HAP-1 (cell line): ENCODE measurements at regions not wholly inside any gene's neighbourhood (a gene's known extent, or its start where the extent isn't known, plus 50 kb on each side); places are given as distances from the start of the nearest gene placed in this dataset.
A peak's percentile ranks its signal among the peaks of the same experiment; 100 is the strongest.

ENCODE experiments used
- DNase-seq, 2 experiments: peaks; one replicate each; pipeline ENCODE4 v3.0.0-alpha.2; 2016 to 2020; ENCODE audit warnings: low spot score in 2 of 2
- H3K27me3 ChIP-seq: fragments of 250-450 bp; sonication (Bioruptor Pico); 2 replicates; pipeline ENCODE4 v1.5.1; 2020; ENCODE audit warnings: low read depth, mild to moderate bottlenecking, moderate library complexity
- H3K36me3 ChIP-seq: fragments of 250-450 bp; sonication (Bioruptor Pico); replicated peaks from 2 replicates; pipeline ENCODE4 v1.5.1; 2020; ENCODE audit warnings: mild to moderate bottlenecking
- H3K4me1 ChIP-seq: fragments of 250-450 bp; sonication (Bioruptor Pico); 2 replicates; pipeline ENCODE4 v1.5.1; 2020; ENCODE audit warnings: mild to moderate bottlenecking
- H3K4me3 ChIP-seq: fragments of 250-450 bp; sonication (Bioruptor Pico); 2 replicates; pipeline ENCODE4 v1.5.1; 2020; ENCODE audit warnings: mild to moderate bottlenecking, moderate library complexity
- H3K9me3 ChIP-seq: fragments of 250-450 bp; sonication (Bioruptor Pico); 2 replicates; pipeline ENCODE4 v1.5.1; 2020; ENCODE audit warnings: mild to moderate bottlenecking, moderate library complexity
- in situ Hi-C: fragments of 300-500 bp; cut with MboI; formaldehyde crosslinking; loops from 3 replicates; pipeline ENCODE4 v1.14.3; 2020; ENCODE audit warnings: low sequenced_read_pairs, inconsistent platforms, mixed read lengths

DNA sequence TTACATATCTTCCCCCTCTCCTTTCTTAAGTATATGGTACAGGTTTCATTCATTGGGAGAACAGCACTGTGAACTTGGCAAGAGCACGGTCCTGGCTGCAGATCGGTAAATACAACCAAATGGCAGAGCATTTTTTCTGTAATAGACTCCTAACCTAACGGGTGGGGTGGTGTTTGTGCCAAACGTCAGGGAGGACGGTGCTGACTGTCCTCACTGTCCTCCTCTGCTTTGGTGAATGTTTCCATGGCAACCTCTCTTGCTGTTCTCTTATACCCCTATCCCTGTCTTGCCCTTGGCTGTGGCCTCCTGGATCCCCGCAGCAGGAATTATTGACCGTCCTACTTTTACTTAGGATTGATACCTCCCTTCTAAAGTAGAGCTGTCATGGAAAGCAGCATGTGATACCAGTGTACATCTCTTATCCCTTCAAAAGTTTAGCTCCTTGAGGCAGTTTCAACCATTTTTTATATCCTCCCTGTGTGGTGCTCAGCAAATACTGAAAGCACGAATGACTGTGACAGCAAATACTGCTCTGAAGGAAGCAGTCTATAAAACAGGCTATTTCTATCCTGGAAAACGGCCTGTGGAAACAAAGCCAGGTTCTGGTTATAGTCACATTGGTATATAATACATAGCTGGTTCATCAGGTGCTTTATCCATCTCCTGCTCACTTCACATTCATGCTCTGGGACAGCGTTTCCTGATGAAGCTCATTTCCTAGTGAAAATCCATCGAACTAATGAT lies 275.4 kb upstream of the C2CD4B start:
- no peak overlapping the region for H3K4me3 ChIP-seq
- H3K4me1 ChIP-seq, result no peaks in the 10 kb centered on the region
- no peaks in the 10 kb centered on the region for H3K36me3 ChIP-seq
- no peaks in the 10 kb centered on the region for H3K9me3 ChIP-seq
- no peak for DNase-seq
- in situ Hi-C loops, result no loop called here
- no peaks in the 10 kb centered on the region for H3K27me3 ChIP-seq

DNA sequence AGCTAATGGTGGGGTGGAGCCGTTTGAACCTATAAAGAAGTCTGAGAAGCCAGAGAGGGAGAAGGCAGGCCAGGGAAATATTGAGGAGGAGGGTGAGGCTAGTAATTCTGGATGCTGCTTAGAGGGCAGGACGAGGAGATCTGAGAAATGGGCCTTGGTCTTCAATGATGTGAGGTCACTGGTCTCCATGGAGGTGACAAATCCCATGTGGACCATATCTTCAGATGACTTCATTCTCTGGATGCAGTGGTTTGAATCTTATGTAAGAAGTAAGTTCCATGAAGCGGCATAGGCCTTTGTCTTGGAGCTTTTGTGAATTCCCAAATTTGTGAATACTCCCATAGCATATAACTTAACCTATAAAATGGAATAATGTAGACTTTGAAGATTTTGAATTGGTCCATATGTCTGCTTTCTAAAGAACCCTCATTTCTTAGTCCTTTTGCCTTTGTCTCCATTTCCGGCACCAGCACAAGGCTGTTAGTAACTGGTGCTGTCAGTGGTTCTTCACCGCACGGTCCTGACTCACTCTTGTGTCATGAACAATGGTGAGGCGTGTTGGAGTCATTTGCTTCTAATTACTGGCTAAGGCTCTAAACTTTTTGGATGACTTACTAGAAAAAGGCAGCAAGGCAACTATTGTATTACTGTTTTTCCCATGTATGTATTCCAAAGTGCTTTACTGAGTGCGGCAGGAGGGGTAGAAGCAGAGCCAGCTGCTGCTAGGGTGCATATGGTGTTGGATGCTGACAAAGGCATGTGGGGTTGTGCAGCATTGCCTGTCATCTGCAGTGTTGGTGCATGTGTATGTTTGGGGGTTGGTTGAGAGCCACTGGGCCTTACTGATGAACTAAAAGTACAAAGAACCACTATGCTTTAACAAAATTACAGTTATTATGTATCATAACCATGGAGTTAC lies 279.3 kb upstream of the C2CD4B start:
- no peaks in the 10 kb centered on the region for H3K9me3 ChIP-seq
- H3K4me1 ChIP-seq, result peaks cover 17% of the 10 kb centered on the region
- H3K27me3 ChIP-seq, result no peaks in the 10 kb centered on the region
- H3K4me3 ChIP-seq, result no peak overlapping the region
- in situ Hi-C loops, result no loop called here
- no peak for DNase-seq
- H3K36me3 ChIP-seq, result no peaks in the 10 kb centered on the region

DNA sequence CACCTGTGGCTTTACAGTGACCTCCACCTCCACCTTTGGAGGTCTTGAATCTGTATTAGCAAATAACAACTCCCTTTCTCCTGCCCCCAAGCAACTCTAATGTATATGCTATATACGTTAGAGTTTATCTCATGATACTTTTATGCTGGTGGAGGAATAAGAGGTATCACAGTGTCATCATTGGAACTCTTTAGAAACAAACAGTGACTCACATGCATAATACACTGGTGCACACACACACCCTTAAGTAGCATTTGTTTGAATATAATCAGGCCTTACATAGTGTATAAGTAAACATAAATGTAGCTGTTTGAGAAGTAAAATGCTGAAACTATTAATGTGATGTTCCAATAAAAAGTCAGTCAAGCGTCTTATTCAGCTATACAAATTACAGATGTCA lies 280.2 kb upstream of the C2CD4B start:
- in situ Hi-C loops, result no loop called here
- H3K4me3 ChIP-seq, result no peak overlapping the region
- DNase-seq, result no peak
- H3K9me3 ChIP-seq, result no peaks in the 10 kb centered on the region
- H3K4me1 ChIP-seq, result peaks cover 22% of the 10 kb centered on the region
- H3K27me3 ChIP-seq, result no peaks in the 10 kb centered on the region
- no peaks in the 10 kb centered on the region for H3K36me3 ChIP-seq

DNA sequence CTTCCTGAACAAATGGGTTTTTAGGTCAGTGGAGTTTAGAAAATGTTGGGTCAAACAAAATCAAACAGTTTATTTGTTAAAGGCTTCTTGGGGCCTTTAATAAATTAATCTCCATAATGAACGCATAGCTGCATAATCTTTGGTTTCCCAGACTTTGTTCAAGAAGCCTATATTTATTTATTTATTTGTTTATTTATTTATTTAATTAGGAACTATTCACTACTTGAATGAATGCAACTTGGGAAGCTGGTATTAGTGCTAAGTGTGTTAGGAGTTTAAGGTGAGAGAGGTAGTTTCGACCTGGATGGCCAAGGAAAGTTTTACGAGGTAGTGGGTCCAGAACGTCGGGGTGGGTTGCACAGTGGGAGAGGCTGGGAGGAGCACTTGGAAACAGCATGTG lies 281.9 kb upstream of the C2CD4B start:
- no peaks in the 10 kb centered on the region for H3K36me3 ChIP-seq
- H3K4me1 ChIP-seq, result peaks cover 22% of the 10 kb centered on the region
- DNase-seq, result no peak
- no peaks in the 10 kb centered on the region for H3K27me3 ChIP-seq
- in situ Hi-C loops, result no loop called here
- H3K4me3 ChIP-seq, result no peak overlapping the region
- no peaks in the 10 kb centered on the region for H3K9me3 ChIP-seq

DNA sequence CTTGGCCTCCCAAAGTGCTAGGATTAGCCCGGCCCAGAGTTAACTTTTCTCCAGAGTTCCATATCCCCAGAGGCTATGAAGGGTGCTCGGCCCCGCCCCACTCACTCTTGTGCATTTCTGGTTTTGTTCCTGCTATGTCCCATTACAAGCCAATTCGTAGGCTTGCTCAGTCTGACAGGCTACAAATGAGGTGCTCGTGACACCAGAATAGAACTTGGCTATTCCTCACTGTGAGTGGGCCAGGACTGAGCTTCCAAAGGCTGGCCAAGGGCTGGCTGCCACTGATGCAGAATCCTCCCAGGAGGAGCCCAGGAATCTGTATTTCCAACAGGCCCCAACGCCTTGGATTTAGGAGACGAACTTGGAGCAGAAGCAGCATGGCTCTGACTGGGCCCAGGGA lies 282.7 kb upstream of the C2CD4B start:
- Histone ChIP-seq H3K4me1 (peaks cover 22% of the 10 kb centered on the region), H3K36me3 (no peaks in the 10 kb centered on the region), H3K4me3 (no peak overlapping the region), H3K27me3 (no peaks in the 10 kb centered on the region), H3K9me3 (no peaks in the 10 kb centered on the region)
- in situ Hi-C loops, result no loop called here
- peak in 1 of 2 experiments; percentile 56 for DNase-seq

DNA sequence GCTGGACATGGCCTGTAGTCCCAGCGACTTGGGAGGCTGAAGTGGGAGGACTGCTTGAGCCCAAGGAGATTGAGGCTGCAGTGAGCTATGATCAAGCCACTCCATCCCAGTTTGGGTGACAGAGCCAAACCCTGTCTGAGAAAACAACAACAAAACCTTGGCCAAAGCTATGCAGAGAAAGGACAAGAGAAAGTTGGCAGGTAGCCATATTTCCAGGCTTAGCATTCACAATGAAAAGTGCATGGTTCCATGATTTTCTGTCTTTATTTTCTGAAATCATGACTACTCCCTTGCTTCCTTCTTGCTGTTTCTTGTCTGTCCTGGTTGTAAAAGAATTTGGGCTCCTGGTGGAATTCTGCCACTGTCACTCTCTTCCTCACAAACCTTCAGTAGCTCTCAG lies 284.6 kb upstream of the C2CD4B start:
- no peak overlapping the region for H3K4me3 ChIP-seq
- H3K4me1 ChIP-seq, result peaks cover 22% of the 10 kb centered on the region
- H3K36me3 ChIP-seq, result no peaks in the 10 kb centered on the region
- H3K27me3 ChIP-seq, result no peaks in the 10 kb centered on the region
- no peaks in the 10 kb centered on the region for H3K9me3 ChIP-seq
- peak; percentile 38 to 43 for DNase-seq
- in situ Hi-C loops, result no loop called here

DNA sequence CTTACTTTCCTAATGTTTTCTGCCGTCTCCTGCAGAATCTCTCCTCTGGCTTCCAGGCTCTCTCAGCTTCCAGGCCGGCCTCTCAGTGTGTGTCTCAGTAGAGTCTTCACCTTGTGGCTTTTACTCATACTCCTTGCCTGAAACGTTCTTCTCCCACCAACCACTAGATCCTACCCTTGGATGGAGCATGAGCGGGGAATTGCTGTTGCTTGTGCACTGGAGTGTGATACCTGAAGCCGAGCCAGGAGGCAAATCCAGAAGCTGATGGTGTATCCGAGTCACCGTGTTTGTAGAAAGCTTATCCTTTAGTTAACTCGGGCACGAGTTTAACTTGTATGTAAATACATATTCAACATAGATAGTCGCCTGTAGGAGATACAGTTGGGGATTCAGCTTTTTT lies 285.0 kb upstream of the C2CD4B start:
- Histone ChIP-seq H3K4me1 (peaks cover 22% of the 10 kb centered on the region), H3K36me3 (no peaks in the 10 kb centered on the region), H3K9me3 (no peaks in the 10 kb centered on the region), H3K27me3 (no peaks in the 10 kb centered on the region), H3K4me3 (no peak overlapping the region)
- in situ Hi-C loops, result no loop called here
- no peak for DNase-seq

DNA sequence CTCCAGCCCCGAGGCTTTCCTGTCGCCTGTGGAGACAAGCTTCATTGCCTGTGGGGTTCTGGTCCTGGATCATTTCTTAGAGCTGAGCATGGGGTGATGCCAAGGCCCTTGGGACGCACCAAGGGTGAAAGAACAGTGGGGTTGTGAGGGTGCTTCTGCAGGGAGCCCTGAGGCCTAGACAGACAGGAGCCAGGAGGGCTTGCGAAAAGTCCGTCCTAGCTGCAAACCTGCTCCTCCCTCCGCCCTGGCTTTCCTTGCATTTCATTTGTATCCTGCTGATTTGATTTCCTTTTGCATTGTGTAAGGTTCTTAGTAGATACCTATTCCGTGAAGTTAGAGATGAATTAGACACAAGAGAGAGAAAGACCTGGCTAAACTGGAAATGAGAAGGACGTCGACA lies 286.9 kb upstream of the C2CD4B start:
- no peak for DNase-seq
- in situ Hi-C loops, result no loop called here

DNA sequence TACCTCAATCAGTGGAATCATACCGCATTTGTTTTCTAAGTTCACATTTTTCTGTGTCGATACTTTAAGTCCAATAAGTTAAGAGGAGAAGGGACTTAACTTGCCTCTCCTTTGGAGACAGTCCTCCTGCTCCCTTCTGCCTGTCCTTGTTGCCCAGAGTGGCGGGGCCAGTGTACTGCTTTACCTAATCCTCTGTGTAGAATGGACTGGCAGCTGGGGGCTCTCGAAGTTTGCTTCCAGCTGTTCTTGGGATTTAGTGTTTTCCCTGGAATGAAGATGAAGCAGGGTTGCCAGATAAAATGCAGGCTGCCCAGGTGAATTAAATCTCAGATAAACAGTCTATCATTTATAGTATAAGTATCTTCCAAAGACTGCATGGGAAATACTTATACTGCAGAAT lies 287.6 kb upstream of the C2CD4B start:
- H3K36me3 ChIP-seq, result no peaks in the 10 kb centered on the region
- H3K4me1 ChIP-seq, result peaks cover 21% of the 10 kb centered on the region
- in situ Hi-C loops, result no loop called here
- no peak for DNase-seq
- no peaks in the 10 kb centered on the region for H3K9me3 ChIP-seq
- no peaks in the 10 kb centered on the region for H3K27me3 ChIP-seq
- no peak overlapping the region for H3K4me3 ChIP-seq

More for the DNA sequence above, 286.9 kb upstream of the C2CD4B start:
- Histone ChIP-seq H3K4me1 (peaks cover 20% of the 10 kb centered on the region), H3K36me3 (no peaks in the 10 kb centered on the region), H3K4me3 (no peak overlapping the region), H3K27me3 (no peaks in the 10 kb centered on the region), H3K9me3 (no peaks in the 10 kb centered on the region)

DNA sequence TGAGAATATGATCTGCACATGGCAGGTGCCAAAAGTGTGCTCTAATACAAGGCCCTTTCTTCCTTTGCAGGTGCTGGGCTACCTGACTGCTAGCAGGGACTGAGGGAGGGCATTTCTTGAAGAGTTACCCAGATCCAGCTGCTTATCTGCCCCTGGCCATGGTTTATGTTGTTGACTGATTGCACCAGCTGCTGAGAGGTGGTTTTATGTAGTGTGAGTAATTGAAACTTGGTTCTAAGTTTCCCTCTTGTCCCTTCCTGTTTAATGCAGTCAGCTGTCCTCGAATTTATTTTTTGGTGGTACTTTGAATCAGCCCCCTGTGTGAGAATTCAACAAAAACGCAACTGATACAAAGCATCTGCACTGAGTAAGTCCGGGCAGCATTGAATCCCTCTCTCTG lies 288.3 kb upstream of the C2CD4B start:
- Histone ChIP-seq H3K36me3 (no peaks in the 10 kb centered on the region), H3K9me3 (no peaks in the 10 kb centered on the region), H3K4me1 (peaks cover 14% of the 10 kb centered on the region), H3K4me3 (no peak overlapping the region), H3K27me3 (no peaks in the 10 kb centered on the region)
- in situ Hi-C loops, result no loop called here
- no peak for DNase-seq

DNA sequence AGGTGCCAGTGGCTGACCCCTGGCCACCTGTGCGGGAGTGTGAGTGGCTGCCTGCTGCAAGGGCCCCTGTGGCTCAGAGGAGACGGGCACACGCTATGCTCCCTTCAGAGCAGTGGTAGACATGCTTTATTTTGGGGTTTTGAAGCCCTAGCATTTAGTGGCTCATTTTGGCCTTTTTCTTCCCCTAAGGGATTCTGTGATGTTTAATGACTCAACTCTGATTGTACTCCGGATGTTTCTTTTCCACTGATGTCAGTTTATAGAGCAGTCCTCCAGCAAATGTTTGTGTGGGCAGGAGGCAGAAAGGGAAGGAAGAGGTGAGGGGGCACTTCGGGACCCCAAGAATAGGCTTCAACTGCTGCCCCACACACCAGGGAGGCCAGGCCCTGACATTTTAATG lies 288.9 kb upstream of the C2CD4B start:
- H3K36me3 ChIP-seq, result no peaks in the 10 kb centered on the region
- no peak overlapping the region for H3K4me3 ChIP-seq
- in situ Hi-C loops, result no loop called here
- H3K9me3 ChIP-seq, result no peaks in the 10 kb centered on the region
- no peak for DNase-seq
- peaks cover 12% of the 10 kb centered on the region for H3K4me1 ChIP-seq
- H3K27me3 ChIP-seq, result no peaks in the 10 kb centered on the region

DNA sequence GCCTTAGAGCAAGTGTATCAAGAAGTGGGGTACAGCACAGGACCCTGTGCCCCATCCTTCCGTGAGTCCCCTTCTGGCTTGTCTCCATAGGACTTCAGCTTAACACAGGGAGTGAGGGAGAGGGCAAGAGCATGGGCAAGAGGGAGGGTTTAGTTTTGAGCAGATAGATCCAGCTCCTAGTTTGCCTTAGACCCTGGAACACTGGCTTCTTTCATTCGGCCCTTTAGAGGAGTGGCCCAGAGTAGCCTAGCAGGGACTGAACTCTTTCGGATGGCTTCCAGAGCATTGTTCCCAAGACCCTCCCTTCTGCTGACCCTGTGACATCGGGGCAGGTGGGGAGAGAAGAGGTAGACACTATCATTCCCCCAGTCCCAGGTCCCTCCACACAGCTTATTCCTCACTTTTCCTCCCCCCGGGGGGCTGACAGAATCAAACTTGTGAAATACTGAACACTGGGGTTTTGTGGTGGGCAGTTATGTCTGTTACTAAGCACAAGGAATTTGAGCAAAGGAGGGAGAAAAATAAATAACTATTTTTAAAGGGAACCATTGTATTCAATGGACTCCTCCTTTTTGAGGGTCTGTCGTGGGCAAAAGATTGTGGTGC lies 289.6 kb upstream of the C2CD4B start:
- DNase-seq, result no peak
- H3K4me1 ChIP-seq, result peaks cover 9% of the 10 kb centered on the region
- no peaks in the 10 kb centered on the region for H3K36me3 ChIP-seq
- no peaks in the 10 kb centered on the region for H3K27me3 ChIP-seq
- no peak overlapping the region for H3K4me3 ChIP-seq
- no peaks in the 10 kb centered on the region for H3K9me3 ChIP-seq
- in situ Hi-C loops, result no loop called here

DNA sequence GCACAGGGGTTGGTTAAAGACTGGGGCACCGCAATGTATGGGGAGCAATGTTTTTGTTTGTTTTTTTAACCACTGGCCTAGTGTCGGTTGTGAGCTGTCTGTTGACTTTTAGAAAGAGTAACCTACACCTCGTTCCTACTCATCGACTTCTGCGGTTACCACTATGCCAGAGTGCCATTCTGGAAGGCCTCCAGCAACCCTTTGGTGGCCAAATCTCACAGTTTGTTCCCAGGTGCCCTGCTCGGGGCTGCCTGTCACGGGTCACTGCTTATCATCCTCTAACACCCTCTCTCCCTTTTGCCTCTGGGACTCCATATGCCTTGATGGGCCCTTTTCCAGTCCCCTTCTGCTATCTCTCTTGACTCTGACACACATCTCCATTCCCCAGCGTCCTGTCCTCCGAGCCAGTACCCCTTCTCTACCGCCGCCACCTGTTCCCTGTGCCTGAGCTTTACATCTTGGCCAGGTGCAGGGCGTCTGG lies 290.4 kb upstream of the C2CD4B start:
- in situ Hi-C loops, result no loop called here
- Histone ChIP-seq H3K4me3 (no peak overlapping the region), H3K36me3 (no peaks in the 10 kb centered on the region), H3K9me3 (no peaks in the 10 kb centered on the region), H3K4me1 (peaks cover 7% of the 10 kb centered on the region; the same call in 1 of the 2 replicates), H3K27me3 (no peaks in the 10 kb centered on the region)
- no peak for DNase-seq
